Omental fat pad (tissue), 3 donors: ENCODE measurements at regions not wholly inside any gene's neighbourhood (a gene's known extent, or its start where the extent isn't known, plus 50 kb on each side); places are given as distances from the start of the nearest gene placed in this dataset.

ENCODE experiments used
- ATAC-seq: fragments of 150-250 bp; one replicate; pipeline ENCODE4 v1.9.1; 2016; ENCODE audit warnings: mild to moderate bottlenecking, moderate library complexity; ENCODE audit not compliant: low FRiP score
- DNase-seq: peaks from one replicate; pipeline ENCODE4 v3.0.0-alpha.2; 2019; ENCODE audit warnings: low spot score
- TF ChIP-seq, protein P1 (sequence below), 3 donors: fragments of 450-650 bp; IDR thresholded peaks; one replicate each; pipeline ENCODE4 v1.5.1; 2016 to 2017; ENCODE audit warnings: antibody characterized with exemption in 3 of 3, mild to moderate bottlenecking in 3 of 3, moderate library complexity in 2 of 3

DNA sequence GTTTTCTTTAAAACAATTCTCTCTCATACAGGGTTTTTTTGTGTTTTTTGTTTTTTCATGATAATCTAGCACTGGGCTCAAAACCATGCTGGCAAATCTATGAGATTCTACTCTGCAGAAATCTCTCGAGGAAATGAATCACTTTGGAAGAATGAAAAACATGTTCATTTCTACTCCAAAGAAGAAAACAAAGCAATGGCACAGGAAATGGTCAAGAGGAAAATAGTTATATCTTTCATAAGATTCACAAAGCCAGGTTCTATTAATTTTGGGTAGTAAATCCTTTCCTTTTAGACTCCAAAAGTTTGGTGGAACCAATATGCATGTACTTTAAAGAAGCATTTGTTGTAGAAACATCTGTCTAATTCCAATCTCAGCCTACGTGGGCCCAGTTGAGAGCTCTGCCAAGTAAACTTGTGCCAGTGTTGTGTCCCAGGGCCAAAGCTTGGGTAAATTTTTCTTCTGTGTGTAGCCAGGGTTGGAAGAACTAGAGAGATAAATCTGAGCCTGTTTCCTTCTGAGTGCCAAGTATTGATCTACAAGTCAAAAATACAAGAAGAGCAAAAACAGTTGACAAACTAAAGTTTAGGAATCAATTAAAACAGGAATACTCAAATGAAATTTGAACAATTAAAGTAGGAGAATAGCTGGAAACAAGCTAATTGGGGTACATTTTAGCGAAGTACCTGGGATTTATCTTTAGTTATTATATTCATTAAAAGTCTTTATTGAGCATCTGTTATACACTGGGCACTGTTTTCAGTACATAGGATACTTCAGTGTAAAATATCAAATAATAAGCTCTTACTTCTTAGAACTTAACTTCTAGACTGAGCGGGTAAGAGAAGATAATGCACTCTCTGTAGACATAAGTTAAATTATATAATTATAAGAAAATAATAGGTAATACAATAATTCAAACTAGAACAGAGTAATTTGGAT is 657.5 kb upstream of the NECTIN3 start:
- ATAC-seq (peak; percentile 54), DNase-seq (no peak)
- TF ChIP-seq, protein P1, sequence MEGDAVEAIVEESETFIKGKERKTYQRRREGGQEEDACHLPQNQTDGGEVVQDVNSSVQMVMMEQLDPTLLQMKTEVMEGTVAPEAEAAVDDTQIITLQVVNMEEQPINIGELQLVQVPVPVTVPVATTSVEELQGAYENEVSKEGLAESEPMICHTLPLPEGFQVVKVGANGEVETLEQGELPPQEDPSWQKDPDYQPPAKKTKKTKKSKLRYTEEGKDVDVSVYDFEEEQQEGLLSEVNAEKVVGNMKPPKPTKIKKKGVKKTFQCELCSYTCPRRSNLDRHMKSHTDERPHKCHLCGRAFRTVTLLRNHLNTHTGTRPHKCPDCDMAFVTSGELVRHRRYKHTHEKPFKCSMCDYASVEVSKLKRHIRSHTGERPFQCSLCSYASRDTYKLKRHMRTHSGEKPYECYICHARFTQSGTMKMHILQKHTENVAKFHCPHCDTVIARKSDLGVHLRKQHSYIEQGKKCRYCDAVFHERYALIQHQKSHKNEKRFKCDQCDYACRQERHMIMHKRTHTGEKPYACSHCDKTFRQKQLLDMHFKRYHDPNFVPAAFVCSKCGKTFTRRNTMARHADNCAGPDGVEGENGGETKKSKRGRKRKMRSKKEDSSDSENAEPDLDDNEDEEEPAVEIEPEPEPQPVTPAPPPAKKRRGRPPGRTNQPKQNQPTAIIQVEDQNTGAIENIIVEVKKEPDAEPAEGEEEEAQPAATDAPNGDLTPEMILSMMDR (IDR thresholded peaks at IDR 0.05), result no peak

DNA sequence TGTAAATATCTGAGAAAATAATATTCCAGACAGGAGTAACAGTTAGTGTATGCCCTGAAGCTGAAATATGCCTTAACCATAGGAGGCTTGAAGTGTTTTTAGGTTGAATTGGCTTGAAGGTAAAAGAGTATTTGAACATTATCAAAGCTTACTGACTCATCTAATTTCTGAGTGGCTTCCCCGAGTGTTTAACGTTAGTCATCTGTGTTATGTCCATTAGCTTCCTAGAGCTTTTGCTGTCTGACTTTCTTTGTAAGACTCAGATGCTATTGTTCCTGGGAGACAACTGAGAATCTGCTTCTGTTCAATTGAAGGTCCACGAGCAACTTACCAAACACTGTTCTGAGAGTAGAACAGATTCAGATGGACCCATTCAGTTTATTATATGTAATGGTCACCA is 656.8 kb upstream of the NECTIN3 start:
- TF ChIP-seq, protein P1 (IDR thresholded peaks at IDR 0.05), result no peak
- DNase-seq, result no peak
- ATAC-seq, result no peak

DNA sequence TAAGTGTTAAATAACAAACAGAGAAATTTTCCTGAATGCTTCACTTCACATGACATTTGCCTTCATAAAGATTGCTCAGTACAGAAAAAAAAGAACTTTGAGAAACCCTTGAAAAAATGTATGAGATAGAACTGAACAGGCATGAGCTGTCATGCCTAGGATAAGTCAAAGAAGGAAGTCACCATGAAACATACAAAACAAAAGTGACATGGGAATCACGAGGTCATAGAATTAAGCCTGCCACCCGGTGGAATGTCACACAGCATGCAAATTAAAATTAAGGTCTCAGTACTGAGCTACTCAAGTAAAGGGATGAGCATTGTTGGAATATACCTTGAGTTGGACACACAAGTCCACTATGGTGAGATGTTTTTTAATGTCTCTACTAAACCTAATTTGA is 652.5 kb upstream of the NECTIN3 start:
- ATAC-seq (no peak), DNase-seq (no peak)
- TF ChIP-seq, protein P1 (IDR thresholded peaks at IDR 0.05), result no peak

DNA sequence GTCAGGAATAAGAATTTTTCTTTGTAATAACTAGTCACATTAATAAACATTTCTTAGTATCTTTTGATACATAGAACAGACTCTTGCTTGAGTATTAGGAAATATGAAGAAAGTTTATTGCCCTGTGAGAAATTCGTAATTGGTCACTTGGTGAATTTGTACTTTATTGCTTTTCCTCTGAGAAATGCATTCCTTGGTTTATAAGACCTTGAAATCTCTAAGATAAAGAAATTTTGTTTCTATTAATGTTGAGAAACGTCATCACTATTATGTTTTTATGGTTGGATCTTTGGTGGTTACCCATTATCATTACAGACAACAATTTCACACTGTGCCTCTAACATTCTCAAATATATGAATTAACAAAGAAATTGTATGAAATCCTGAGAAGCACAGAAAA is 652.0 kb upstream of the NECTIN3 start:
- DNase-seq, result no peak
- no peak for ATAC-seq
- TF ChIP-seq, protein P1 (IDR thresholded peaks at IDR 0.05), result no peak

DNA sequence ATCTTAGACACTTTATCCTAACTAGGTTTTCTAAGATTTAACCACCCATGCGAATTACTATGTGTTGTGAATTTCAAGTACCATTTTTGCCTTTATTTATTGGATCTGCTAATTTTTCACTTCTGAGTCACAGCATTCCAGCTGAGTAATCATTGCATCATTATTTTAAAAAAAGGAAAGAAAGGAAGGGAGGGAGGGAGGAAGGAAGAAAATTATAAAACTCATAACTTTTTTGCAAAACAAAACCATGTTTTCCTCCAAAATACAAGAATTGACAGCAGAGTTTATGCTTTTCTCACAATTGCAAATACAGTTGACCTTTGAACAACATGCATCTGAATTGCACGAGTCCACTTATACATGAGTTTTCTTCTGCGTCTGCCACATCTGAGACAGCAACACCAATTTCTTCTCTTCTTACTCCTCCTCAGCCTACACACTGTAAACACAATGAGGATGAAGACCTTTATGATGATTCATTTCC is 651.4 kb upstream of the NECTIN3 start:
- ATAC-seq, result peak; percentile 64
- DNase-seq, result no peak
- TF ChIP-seq, protein P1 (IDR thresholded peaks at IDR 0.05), result no peak

DNA sequence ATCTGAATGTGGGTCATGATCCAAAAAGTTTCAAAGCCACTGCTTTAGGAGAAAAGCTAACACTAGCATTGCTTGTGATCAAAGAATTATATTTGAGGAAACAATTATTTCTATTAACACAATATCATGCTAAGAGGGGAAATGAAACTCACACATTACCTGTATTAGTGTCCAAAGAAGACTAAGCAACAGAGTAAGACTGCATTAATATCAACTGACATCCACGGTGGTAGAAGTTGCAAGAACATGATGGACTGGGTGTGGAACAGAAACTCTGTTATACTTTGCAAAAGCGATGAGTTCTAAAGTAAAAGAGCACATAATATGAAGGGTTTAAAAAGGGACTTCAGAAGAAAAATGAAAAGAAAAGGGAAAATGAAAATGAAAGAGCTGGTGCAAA is 648.3 kb upstream of the NECTIN3 start:
- no peak for ATAC-seq
- TF ChIP-seq, protein P1 (IDR thresholded peaks at IDR 0.05), result no peak
- DNase-seq, result no peak

DNA sequence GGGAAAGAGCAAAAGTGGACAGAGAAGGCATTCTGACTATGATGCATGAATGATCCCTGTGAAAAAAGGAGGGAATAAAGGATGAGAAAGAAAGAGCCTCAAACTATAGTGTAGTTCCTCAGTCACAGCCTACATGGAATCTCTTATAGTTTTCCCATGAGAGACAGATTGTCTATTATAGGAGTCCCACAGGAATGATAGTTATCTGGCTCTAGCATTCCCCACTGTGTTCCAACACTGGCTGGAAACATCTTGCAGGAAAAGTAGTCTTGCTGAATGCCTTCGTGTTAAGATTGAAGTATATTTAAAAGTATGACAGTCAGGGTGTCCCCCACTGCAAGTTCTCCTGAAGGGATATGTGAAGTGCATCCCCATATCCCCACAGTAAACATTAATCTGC is 641.5 kb upstream of the NECTIN3 start:
- no peak for ATAC-seq
- no peak for DNase-seq
- TF ChIP-seq, protein P1 (IDR thresholded peaks at IDR 0.05), result no peak
